Epithelial cell of proximal tubule (primary cell): ENCODE measurements at regions not wholly inside any gene's neighbourhood (a gene's known extent, or its start where the extent isn't known, plus 50 kb on each side); places are given as distances from the start of the nearest gene placed in this dataset.

Experiments
- DNase-seq: peaks from one replicate; pipeline ENCODE4 v3.0.0-alpha.2; 2011; ENCODE audit warnings: low read depth
- H3K4me3 ChIP-seq: 2 replicates; pipeline ENCODE4 v1.5.1; 2011; ENCODE audit warnings: low read depth, mild to moderate bottlenecking, low read length
- TF ChIP-seq, protein P1 (sequence below): conservative IDR thresholded peaks from 2 replicates; pipeline ENCODE4 v1.5.1; 2012; ENCODE audit warnings: low read depth, mild to moderate bottlenecking, low read length

DNA sequence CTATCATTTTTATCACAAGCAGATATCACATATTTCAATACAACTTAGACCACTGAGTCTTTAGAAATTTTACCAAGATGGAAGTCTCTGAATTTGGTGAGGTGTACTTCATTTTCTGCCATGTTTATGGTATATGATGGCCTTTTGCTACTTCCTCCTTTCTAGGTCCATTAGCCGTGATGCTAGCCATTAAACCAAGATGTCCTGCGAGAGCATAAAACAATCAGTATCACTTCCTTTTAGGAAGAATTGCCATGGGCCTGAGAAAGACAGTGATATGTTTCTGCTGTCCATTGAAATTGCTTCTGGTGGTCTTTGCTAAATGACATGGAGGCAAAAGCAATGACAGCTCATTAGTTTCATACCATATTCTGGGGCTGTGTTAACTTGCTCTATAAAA lies 1851.7 kb upstream of the IGFBP7 start:
- TF ChIP-seq, protein P1, sequence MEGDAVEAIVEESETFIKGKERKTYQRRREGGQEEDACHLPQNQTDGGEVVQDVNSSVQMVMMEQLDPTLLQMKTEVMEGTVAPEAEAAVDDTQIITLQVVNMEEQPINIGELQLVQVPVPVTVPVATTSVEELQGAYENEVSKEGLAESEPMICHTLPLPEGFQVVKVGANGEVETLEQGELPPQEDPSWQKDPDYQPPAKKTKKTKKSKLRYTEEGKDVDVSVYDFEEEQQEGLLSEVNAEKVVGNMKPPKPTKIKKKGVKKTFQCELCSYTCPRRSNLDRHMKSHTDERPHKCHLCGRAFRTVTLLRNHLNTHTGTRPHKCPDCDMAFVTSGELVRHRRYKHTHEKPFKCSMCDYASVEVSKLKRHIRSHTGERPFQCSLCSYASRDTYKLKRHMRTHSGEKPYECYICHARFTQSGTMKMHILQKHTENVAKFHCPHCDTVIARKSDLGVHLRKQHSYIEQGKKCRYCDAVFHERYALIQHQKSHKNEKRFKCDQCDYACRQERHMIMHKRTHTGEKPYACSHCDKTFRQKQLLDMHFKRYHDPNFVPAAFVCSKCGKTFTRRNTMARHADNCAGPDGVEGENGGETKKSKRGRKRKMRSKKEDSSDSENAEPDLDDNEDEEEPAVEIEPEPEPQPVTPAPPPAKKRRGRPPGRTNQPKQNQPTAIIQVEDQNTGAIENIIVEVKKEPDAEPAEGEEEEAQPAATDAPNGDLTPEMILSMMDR = no peak

DNA sequence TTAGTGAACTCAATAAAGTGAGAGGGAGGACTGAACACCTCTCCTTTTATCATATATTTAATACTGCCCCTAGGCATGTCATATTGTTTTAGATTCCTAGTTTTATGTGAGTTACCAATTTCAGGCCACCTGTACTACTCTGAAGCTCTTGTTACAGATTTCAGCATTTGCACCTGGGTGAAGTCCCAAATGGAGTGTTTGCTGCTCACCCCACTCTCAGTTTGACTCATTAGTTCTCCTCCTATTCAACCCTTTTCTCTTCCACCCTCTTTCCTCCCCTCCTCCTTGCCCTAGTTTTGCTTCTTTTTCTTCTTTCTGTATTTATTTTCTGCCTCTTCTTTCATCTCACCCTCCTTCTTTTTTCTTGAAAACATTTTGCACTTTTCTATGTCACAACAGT lies 1852.2 kb upstream of the IGFBP7 start:
- DNase-seq = no peak
- H3K4me3 ChIP-seq = no peak overlapping the region
- TF ChIP-seq, protein P1 = no peak

More for the DNA sequence above, 1851.7 kb upstream of the IGFBP7 start:
- no peak for DNase-seq
- no peak overlapping the region for H3K4me3 ChIP-seq

DNA sequence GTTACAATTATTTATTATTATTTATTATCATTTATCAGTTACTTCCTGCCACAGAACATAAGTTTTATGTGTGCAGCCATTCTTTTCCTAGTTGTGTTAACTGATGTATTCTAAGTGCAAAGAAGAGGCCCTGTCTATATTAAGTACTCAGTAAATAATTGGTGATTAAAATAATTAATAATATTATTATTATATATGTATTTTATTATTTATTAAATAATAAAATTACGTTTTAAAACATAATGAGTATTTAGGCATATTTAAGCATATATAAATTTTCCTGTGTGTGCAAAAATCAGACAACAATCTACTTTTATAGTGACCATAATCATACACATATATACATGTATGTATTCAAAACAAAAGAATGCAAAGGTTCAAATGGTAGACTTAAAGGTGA lies 1871.6 kb upstream of the IGFBP7 start:
- TF ChIP-seq, protein P1 = no peak
- no peak overlapping the region for H3K4me3 ChIP-seq
- no peak for DNase-seq

DNA sequence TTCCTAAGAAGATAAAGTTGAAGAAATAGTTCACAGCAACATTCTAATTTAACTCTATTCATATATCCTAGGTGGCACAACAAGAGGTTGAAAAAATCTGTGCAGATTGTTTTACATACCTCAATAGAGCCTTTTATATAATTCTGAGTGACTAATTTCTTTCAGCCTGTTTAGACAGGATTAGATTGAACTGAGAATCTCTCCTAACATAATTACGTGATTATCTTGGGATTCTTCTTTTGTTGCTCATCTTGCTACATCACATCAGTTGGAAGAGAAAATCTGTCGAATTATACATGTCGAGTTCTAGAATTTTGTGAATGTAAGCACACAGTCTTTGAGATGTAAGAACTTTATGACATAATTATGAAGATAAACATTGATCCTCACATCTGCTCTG lies 1873.7 kb upstream of the IGFBP7 start:
- no peak for DNase-seq
- TF ChIP-seq, protein P1 = no peak
- H3K4me3 ChIP-seq = no peak overlapping the region

DNA sequence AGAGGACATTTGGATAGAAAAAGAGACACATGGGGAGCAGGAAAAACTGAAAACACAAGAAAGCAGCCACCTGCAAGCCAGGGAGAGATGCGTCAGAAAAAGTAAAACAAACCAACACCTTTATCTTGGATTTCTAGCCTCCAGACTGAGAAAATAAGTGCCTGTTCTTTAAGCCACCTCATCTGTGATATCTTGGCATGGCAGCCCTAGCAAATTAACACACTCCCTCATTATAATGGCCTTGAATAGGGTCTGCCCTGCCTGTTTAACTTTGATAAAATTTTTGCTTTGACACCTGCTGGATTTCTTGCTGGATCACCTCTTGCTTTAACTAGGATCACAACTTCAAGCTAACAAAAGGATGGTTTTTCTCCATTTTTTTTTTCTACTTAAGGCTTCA lies 1892.0 kb upstream of the IGFBP7 start:
- DNase-seq = no peak
- H3K4me3 ChIP-seq = no peak overlapping the region
- TF ChIP-seq, protein P1 = no peak

DNA sequence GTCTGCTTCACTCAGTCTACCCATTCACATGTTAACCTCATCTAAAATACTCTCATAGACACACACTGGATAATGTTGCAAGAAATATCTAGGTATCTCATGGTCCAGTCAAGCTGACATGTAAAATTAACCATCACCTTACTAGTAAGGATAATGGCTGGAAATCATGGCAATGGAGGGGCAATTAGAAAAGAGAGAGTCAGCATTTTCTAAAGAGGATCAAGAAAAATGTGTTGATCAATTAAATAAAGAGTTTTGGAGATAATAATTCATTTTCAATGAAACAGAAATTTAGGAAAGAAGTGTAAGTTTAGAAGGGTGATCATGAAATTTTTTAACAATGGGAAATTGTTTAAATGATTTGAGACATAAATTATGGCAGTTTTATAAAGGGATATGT lies 1914.1 kb upstream of the IGFBP7 start:
- TF ChIP-seq, protein P1 = no peak
- no peak overlapping the region for H3K4me3 ChIP-seq
- DNase-seq = no peak

DNA sequence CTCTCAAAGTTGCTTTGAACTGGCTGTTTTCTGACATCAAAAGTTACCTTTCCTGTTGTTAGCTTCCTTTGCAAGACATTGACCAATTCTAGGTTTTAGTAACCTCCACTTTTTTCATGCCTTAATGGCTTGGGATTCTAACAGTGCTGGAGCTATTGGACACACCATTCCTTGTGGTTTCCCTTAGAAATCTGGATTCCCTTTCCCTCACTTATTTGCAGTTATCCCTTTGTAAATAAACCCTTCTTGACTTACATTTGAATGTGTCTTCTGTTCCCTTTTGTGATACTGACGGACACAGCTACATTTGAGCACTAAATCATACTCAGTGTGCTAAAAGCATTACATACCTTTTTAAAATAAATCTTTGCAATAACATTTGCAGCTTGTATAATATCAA lies 1927.6 kb upstream of the IGFBP7 start:
- H3K4me3 ChIP-seq = no peak overlapping the region
- DNase-seq = no peak
- TF ChIP-seq, protein P1 = no peak
